DMS 273 treated with DMSO at 0.1 percent for 48 hours (cell line): ENCODE measurements at regions not wholly inside any gene's neighbourhood (a gene's known extent, or its start where the extent isn't known, plus 50 kb on each side); places are given as distances from the start of the nearest gene placed in this dataset.

Experiments
- DNase-seq: peaks from one replicate; lab custom pipeline; 2025; lab: John Stamatoyannopoulos, UW

DNA sequence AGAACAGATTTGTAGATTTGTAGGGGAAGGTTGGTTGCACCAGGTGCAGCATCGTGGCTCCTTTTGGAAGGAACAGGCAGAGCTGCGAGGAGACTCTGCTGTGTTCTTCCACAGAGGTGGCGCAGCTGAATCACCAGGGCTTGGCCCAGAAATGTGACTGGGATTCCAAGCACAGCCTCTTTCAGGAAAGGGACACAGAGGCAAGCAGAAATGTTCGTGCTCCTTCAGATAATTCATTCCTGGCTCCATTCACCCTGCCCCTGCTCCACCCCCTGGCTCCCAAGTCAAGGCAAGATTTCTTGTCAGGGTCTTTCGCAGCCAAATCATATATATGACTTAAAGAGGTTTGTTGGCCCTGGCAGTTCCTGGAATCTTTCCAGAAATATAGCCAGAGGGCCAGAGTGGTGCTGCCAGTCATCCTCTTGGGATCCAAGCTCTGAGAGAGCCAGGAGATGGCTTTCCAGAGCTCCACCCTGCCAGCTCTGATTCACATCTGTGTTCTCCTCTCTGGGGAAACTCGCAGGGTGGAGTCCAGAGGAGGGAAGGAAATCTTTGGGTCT is 203.9 kb upstream of the TANK start:
- no peak for DNase-seq

DNA sequence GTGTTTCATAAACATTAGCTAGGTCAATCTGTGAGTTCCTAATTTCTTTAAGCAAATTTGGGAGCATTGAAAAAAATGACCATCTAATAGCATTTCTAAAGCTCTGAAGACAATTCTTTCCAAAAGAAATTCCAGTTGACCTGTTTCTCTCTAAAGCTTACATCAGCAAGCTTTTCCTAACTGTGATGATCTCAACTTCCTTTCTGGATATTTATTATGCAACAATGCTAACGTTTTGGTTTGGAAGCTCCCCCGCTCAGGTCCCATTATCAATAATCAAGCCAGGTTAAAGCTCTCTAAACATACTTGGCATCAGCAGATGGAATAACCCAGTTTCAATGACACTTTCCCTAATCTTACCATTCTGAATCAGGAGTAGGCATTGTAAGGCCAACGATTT is 196.3 kb upstream of the TANK start:
- DNase-seq = no peak

DNA sequence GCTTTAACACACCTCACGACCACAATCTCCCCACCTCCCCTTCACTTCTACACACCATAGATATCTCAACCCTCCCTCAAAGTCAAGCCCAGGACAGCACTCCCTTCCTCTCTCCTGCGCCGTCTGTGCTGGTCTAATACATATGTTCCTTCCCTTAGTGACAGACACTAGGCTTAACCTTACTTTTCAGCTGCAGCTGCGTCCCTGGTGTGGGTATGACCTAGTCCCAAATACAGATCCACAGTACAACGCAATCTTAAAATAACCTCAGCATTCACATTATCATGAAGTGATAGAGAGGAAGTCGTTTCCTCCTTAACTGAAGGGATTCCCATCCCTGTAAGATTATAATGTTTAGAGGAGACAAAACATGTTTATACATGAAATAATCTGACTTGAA is 192.7 kb upstream of the TANK start:
- no peak for DNase-seq

DNA sequence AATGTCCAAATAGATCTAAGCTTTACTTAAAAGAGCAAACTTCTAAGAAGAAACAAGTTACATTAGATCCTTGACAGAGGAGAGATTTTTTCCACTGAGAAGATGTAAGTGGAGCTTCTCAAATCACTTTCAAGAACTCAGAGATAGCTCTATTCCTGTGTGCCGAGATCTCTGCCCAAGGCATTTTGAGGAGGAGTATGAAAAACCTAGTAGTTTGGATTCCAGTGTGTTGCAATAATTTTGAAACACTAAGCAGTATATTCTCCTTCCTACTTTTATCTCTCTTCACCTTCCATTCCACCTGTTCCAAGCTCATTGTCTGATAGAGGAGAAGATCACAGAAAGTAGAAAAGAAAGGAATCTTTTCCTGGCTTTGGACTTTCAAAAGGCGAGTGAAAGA is 192.0 kb upstream of the TANK start:
- DNase-seq = no peak

DNA sequence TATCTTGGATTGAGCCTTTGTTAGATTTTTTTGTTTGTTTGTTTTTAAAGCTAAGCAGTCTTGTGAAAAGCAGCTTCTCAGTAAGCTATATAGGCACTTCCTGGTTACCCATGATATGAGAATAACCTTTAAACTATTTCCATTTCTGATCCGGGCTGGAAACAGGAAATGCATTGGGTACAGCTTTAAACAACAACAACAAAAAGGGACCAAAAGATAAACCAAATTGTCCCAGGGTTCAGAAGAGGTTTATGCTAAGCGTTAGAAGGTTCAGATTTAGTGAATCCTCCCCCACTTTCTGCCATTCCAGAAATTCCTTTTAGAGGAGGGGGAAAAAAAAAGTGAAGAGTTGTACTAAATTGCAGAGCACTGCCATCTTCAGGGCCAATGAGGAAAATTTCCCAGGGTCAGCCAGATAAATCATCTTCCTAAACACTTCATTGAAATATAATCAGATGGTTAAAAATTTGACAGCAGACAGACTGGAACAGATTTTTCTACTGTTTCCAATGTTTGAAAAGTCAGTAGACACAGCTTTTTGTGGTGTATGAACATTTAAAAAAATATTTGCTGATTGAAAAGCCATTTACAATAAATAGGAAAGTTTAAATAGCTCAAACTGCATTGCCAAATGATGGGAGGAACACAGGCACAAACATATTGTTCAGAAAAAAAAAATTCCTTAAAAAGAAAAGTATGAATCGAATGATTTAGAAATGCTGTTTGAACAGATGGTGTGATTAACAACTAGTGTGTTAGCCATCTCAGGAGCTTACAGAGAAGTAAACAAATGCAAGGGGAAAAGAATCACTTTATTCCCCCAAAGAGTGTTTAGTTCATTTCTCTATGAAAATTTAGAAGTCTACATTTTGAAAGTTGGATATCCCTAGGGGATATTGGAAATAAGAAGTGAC is 189.9 kb upstream of the TANK start:
- peak; percentile 24 for DNase-seq

DNA sequence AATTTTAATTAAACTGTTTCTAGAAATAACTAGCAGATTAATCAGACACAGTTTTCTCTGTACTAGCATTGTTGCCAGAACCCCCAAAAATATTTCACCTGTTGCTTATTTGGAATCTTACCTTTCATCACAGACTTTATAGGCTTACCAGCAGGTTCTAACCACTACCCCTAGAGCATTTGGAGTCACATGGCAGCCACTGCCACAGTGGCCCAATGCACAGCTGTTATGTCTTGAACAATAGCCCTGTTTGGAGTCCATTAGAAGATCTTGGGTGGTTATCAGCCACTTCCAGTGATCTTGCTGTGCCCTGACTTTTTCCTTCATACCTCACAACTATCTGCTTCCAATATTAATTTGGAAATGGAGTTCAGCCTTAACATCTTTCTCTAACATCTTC is 186.2 kb upstream of the TANK start:
- no peak for DNase-seq

DNA sequence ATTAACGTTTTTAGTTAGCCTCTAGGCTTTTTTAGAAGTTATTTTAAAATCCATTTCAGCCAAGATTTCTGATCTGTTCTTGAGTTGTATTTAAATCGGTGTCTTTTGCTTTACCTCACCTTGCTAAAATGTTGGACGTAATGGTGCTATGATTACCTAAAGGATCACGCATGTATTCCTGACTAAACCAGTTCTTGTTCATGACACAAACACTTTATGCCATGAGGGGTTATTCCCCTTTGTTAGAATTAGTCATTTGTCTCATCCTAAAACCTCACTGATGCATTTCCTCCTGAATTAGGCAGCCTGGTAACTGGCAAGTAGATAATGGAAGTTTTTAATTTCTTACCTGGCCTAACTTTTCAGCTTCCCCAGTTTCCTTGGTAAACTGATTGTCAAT is 185.4 kb upstream of the TANK start:
- DNase-seq = no peak

DNA sequence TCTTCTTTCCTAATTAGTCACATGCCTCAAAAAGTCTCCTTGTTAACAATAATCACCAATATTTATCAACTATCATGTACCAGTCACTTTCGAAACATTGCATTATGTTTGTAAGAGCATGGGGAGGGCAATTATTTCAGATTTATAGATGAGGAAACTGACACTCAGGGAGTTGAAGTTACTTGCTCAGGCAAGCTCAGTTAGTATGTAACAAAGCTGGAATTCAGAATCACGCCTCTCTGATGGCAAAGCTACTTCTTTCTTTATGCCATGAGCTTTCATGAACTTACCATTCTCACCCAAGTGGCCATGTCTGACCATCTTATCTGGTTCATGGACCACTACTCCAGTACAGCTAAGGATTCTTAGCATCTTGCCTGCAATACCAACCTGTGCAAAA is 183.4 kb upstream of the TANK start:
- no peak for DNase-seq

DNA sequence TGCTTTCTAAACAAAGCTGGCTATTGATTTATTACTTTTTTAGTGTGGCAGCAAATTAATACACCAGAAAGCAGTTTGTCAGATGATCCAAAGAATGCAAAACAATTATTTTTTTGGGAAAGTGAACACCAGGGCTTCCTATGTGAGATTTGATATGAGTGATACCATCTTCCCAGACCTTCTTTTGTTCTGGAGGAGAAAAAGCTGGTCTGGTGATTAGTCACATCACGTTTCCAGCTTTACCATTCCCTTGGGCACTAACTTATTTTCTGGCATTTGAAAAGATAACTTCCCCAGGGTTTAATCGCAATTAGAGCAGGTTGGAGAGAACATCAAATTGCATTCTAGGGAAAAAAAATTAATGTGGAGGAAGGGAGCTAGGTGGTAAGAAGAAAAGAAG is 182.9 kb upstream of the TANK start:
- no peak for DNase-seq

DNA sequence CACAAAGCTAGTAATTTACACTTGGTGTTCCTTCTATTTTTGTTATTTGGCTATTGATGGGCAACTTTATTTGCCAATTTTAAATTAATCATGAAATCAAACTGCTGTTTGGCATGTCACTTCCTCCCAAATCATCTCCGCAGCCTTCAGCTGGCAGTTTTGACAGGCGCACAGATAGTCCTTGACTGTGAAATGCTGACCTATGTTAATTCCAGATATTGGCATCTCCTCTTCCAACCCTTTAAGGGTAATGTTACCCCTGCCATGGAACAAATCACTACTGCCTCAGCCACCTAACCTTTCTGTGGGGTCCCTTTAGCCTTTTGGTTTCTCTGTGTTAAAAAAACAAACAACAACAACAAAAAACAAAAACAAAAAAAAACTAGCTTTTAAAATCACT is 182.4 kb upstream of the TANK start:
- no peak for DNase-seq

DNA sequence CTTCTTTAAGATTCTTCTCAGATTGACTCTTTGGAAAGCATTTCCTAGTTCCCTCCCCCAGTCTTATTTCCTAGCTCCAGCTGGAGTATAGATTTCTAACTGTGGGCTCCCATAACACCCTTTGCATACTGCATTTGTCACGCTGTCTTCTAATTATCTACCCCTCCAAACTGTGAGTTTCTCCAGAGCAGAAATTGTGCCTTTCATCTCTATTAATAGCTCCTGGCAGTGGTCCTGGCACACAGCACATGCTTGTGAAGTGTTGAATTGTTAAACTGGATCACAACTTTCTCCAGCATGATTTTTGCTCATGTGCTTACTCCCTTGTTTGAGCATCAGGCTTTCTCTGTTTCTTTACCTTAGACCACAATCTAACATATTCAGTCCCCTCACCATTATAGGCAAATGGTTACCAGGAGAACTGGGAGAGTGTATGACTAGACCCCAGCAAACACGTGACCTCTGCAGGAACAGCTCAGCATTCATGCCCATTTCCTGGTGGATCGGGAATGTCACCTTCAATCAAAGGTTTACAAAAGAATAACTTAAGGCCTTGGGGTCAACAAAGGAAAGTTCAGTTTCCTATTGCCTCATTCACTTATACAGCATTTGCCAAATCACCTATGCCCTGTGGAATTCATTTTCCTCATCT is 175.7 kb upstream of the TANK start:
- no peak for DNase-seq

DNA sequence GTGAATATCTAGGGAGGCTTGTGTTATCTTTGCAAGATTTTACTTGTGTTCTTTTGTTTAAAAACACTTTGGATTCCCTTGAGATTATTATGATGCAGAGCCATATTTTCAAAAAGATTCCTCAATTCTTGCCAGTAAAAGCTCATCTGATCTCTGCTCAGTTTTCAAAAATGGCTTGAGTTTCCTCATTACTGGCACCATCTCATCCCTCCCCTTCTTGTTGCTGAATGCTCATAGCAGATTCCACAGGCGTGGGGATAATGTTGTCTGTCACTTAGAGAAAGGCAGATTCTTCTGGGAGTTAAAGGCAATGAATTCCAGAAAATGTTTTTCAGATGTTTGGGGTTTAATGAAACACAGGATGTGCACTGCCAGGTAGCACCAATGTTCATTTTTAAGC is 170.4 kb upstream of the TANK start:
- no peak for DNase-seq

DNA sequence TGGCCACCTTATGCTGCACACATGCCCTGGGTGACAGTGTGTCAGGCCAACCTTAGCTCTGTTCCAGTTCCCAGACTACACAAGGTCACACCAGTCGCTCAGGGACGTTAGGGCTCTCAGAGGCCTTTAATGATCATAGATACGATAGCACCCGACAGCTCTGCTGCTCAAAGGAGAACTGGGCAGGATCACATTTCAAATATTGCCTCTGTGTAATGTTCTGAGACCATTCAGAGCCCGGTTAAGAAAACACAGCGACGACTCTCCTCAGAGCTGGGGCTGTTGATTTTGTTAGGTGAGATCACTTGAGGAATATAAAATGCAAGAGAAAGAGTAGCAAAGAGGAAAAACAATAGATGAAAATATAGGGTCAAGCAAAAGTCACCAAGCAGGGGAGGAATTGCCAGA is 166.6 kb upstream of the TANK start:
- no peak for DNase-seq

DNA sequence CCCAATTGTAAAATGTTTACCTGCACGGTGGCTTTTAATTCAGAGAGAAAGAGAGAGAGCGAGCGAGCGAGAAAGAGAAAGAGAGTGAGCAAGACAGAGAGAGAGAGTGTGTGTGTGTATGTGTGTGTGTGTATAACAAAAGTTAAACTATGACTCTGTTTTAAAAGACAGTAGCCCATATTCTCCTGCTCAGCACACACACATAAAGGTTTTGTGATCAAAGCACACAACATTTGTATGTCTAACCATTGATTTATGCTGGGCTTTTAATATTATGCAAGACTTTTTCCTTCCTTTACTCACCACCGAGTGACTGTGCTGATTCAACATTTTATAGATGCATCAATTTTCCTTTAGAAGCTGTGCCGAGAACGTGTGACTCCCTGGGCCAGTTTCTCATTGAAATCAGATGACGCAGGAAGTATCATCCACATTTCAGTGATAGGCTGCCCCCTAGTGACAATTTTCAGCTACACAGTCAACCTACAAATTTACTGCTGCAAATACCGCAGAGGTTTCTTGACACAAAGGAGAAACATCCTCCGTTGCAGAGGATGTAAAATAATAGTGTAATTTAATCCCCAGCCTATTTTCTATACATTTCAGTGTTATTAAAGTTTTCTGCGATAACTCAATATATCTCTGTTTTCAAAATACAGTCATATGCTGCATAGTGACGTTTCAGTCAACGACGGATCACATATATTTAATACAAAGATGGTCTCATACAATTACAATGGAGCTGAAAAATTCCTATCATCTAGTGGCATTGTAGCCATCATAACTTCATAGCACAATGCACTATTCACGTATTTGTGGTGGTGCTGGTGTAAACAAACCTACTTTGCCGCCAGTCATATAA is 165.9 kb upstream of the TANK start:
- DNase-seq = peak; percentile 8

DNA sequence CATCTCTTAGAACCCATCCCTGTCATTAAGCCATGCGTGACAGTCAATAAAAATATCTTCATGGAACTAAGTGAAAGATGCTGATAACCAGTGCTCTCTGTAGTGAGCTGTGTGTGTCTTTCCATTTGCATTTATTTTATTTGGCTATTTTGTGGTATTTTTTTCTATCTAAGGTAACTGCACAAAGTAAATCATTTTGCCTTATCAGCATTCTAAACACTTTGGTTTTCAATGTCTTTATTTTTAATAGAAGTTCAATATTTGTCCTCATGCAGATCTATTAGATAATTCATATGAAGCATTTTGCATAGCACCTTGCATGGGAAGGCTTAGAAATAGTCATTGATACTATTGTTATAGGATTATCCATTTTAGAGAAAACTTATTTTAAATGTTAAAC is 163.6 kb upstream of the TANK start:
- no peak for DNase-seq

DNA sequence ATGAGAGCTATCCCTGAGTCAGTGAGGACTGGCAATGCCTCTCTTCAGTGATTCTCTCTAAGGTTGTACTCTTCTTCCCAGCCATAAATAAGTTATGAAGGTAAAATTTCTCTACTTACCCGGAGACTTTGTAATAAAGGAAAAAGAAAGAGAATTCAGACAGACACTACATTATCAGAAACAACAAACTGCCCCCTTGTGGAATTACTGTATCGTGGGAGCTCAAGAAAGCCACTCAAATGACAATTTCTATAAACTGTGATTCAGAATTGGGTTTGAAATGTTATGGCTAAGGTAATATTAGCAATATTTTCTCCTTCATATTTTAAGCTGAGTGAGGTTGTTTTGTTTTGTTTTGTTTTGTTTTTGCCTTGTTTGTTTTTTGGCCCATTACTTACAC is 155.8 kb upstream of the TANK start:
- DNase-seq = no peak

DNA sequence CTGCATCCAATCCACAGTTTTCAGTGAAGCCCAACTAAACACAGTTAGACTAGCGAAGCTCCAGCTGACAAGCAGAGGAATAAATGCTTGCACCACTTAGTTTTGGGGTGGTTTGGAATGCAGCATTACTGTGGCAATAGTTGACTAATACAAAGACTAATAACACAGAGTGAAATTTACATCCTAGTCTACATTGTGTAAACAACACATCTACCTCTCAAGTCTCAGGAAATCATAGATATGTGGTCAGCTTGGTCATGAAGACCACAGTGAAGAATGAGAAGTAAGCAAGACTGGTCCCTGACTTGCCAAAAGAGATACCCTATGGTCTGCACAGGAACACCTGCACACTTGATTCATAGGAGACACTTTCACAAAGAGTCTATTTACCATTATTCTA is 155.1 kb upstream of the TANK start:
- DNase-seq = no peak

DNA sequence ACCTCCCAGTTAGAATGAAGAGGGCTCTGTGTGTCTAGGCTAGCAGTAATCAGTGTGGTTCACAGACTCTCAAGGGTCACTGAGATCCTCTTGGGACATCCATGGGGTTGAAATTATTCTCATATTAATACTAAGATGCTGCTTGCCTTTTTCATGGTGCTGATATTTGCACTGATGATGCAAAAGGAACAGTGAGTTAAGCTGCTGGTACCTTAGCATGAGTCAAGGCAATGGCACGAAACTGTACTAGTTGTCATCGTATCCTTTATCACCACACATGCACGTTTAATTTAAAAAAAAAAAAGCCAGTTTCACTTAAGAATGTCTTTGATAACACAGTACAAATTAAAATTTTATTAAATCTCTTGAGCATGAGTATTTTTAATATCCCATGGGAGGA is 151.9 kb upstream of the TANK start:
- DNase-seq = no peak

DNA sequence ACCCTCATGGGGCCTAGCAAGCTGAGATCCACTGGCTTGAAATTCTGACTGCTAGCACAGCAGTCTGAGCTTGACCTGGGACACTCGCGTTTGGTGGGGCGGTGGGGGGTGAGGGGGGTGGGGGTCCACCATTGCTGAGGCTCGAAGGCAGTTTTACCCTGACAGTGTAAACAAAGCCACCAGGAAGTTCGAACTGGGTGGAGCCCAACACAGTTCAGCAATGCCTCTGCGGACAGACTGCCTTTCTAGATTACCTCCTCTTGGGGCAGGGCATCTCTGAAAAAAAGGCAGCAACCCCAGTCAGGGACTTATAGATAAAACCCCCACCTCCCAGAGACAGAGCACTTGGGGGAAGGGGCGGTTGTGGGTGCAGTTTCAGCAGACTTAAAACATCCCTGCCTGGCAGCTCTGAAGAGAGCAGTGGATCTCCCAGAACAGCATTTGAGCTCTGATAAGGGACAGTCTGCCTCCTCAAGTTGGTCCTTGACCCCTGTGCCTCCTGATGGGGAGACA is 149.7 kb upstream of the TANK start:
- no peak for DNase-seq

DNA sequence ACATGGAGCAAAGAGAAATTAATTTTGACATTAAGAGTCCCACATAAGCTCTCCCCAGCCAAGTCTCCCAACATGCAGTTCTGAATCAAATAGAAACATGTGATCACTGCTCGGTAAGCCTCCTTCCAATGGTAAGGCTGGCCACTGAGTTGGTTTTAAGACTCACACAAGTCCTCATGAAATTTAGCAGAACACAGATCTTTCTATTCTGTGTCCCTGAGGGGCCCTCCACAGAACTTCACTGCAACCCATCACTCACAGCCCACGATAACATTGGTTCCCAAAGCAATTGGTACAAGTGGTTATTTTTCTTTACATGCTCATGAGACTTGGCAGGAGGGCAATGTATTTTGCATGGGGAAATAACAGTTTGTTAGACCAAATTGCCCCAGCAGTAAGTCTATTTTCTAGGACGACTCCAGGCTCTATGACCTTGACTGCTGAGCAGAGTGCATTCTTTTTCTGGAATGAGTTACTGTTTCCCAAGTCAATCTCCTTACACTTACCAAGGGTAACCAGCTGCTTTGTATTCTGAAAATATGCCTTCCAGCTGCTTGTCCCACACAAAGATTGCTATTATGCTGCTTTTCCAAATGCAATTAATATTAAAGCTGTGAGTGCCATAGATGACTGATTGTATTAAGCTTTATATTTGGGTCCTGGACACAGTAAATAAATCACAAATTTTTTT is 142.3 kb upstream of the TANK start:
- DNase-seq = no peak

DNA sequence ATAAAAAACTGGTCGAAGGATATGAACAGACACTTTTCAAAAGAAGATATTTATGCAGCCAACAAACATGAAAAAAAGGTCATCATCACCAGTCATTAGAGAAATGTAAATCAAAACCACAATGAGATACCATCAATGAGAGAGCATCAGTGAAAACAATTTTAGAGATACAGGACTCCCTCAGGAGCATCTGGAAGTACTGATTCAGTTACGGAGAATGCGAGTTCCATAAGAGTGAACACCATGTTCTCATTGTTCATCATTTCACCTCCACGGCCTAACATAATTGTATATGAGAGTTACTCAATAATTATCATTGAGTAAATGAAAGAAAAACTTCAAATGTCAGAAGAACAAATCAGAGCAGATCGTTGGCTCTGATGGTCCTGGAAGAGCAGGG is 140.9 kb upstream of the TANK start:
- no peak for DNase-seq

DNA sequence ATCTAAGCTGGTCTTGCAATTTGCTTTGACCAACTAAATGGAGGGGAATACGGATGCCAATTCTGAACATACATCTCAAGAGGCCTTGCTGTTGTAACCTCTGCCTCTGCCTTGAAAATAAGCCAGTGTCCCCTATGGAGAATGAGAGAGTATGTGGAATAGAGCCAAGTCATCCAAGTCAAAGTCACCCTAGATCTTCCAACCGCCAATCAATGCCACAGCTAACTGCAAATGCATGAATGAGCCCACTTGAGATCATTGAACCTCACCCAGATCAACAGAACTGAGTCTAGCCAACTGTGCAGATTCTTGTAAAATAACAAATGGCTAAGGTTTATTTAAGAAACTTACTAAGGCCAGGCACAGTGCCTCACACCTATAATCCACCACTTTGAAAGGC is 139.8 kb upstream of the TANK start:
- DNase-seq = no peak
